ENCODE measurements at regions not wholly inside any gene's neighbourhood (a gene's known extent, or its start where the extent isn't known, plus 50 kb on each side); places are given as distances from the start of the nearest gene placed in this dataset.

- TF ChIP-seq SPI1 (IDR thresholded peaks at IDR 0.05; ENCODE audit: borderline replicate concordance, low read depth) = no peak
- TF ChIP-seq CTCF (IDR thresholded peaks at IDR 0.05; ENCODE audit: insufficient read depth, low read length) = no peak
- no peak for TF ChIP-seq POLR2AphosphoS5 (IDR thresholded peaks at IDR 0.05; ENCODE audit: low read depth)
- TF ChIP-seq, protein P1, sequence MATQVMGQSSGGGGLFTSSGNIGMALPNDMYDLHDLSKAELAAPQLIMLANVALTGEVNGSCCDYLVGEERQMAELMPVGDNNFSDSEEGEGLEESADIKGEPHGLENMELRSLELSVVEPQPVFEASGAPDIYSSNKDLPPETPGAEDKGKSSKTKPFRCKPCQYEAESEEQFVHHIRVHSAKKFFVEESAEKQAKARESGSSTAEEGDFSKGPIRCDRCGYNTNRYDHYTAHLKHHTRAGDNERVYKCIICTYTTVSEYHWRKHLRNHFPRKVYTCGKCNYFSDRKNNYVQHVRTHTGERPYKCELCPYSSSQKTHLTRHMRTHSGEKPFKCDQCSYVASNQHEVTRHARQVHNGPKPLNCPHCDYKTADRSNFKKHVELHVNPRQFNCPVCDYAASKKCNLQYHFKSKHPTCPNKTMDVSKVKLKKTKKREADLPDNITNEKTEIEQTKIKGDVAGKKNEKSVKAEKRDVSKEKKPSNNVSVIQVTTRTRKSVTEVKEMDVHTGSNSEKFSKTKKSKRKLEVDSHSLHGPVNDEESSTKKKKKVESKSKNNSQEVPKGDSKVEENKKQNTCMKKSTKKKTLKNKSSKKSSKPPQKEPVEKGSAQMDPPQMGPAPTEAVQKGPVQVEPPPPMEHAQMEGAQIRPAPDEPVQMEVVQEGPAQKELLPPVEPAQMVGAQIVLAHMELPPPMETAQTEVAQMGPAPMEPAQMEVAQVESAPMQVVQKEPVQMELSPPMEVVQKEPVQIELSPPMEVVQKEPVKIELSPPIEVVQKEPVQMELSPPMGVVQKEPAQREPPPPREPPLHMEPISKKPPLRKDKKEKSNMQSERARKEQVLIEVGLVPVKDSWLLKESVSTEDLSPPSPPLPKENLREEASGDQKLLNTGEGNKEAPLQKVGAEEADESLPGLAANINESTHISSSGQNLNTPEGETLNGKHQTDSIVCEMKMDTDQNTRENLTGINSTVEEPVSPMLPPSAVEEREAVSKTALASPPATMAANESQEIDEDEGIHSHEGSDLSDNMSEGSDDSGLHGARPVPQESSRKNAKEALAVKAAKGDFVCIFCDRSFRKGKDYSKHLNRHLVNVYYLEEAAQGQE (IDR thresholded peaks at IDR 0.05; ENCODE audit: insufficient replicate concordance, low read depth) = no peak
- TF ChIP-seq GABPA (IDR thresholded peaks at IDR 0.05; ENCODE audit: low read depth) = no peak
- no peak overlapping the region for H3K4me3 ChIP-seq (replicated peaks; ENCODE audit: insufficient read depth, low read length)
- H3K27ac ChIP-seq (replicated peaks) = no peak overlapping the region
- no peak for DNase-seq (ENCODE audit: low read depth in 1 of 2, low spot score in 1 of 2)
- H3K27me3 ChIP-seq (ENCODE audit: insufficient read depth, poor library complexity, severe bottlenecking) = no peaks in the 10 kb centered on the region
Measured at GRCh38 chr2:129729011-129729410, 250.5 kb upstream of the RAB6C start.

DNA sequence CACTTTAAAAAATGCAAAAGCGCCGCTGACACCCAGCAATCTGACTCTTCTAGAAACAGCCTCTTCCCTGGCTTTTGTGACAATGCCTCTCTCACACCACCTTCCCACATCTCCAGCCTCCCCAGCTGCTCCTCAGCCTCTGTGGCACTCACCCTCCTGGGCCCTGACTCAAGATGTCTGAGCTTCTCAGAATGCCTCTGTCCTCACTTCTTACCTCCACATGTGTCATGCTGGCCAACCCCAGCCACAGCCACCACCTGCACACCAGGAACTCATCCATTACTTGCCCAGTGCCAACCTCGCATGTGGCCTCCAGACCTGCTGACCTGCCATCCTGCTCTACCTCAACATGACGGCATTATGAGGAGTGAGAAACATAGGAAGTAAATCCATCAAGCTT, 249.8 kb upstream of the RAB6C start:
- no peak for DNase-seq (ENCODE audit: low read depth in 1 of 2, low spot score in 1 of 2)
- TF ChIP-seq, protein P1 (IDR thresholded peaks at IDR 0.05; ENCODE audit: insufficient replicate concordance, low read depth) = no peak
- no peak for TF ChIP-seq SPI1 (IDR thresholded peaks at IDR 0.05; ENCODE audit: borderline replicate concordance, low read depth)
- no peak for TF ChIP-seq CTCF (IDR thresholded peaks at IDR 0.05; ENCODE audit: insufficient read depth, low read length)
- no peak for TF ChIP-seq GABPA (IDR thresholded peaks at IDR 0.05; ENCODE audit: low read depth)
- TF ChIP-seq POLR2AphosphoS5 (IDR thresholded peaks at IDR 0.05; ENCODE audit: low read depth) = no peak
- no peak overlapping the region for H3K27ac ChIP-seq (replicated peaks)

DNA sequence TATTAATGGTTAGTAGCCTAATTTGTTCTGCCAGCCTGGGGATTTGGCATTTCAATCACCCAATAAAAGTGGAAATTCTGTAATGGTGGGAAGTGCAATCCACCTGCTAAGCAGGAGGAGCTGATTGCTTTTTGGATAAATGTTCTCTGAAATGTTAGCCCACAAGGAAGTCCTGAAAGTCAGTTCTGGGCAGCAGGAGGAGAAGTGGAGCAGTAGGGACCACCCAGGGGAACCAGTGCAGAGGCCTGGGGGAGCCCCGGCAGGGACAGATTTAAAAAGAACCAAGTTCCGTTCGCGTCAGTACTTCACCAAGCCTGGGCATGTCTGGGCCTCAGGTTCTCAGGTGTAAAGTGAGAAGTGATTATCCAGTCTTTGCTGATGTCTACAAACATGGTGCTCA, 248.5 kb upstream of the RAB6C start:
- no peaks in the 10 kb centered on the region for H3K27me3 ChIP-seq (ENCODE audit: insufficient read depth, poor library complexity, severe bottlenecking)
- H3K4me3 ChIP-seq (replicated peaks; ENCODE audit: insufficient read depth, low read length) = no peak overlapping the region
- TF ChIP-seq GABPA (IDR thresholded peaks at IDR 0.05; ENCODE audit: low read depth) = no peak
- no peak for TF ChIP-seq CTCF (IDR thresholded peaks at IDR 0.05; ENCODE audit: insufficient read depth, low read length)
- TF ChIP-seq, protein P1 (IDR thresholded peaks at IDR 0.05; ENCODE audit: insufficient replicate concordance, low read depth) = no peak
- TF ChIP-seq SPI1 (IDR thresholded peaks at IDR 0.05; ENCODE audit: borderline replicate concordance, low read depth) = no peak
- no peak for TF ChIP-seq POLR2AphosphoS5 (IDR thresholded peaks at IDR 0.05; ENCODE audit: low read depth)
- DNase-seq (ENCODE audit: low read depth in 1 of 2, low spot score in 1 of 2) = no peak
- H3K27ac ChIP-seq (replicated peaks) = no peak overlapping the region

More for the DNA sequence above, 249.8 kb upstream of the RAB6C start:
- H3K4me3 ChIP-seq (replicated peaks; ENCODE audit: insufficient read depth, low read length) = no peak overlapping the region
- H3K27me3 ChIP-seq (ENCODE audit: insufficient read depth, poor library complexity, severe bottlenecking) = no peaks in the 10 kb centered on the region

All from HL-60 (cell line).